NB4 (cell line): ENCODE measurements at regions not wholly inside any gene's neighbourhood (a gene's known extent, or its start where the extent isn't known, plus 50 kb on each side); places are given as distances from the start of the nearest gene placed in this dataset.

ENCODE experiments used
- MAX ChIP-seq: IDR thresholded peaks from 2 replicates; pipeline ENCODE4 v1.6.1; 2011; ENCODE audit warnings: low read depth, low read length
- MYC ChIP-seq: IDR thresholded peaks from 2 replicates; pipeline ENCODE4 v1.6.1; 2011; ENCODE audit warnings: low read depth, low read length
- POLR2A ChIP-seq: IDR thresholded peaks from 2 replicates; pipeline ENCODE4 v1.6.1; 2011; ENCODE audit warnings: mild to moderate bottlenecking; ENCODE audit not compliant: insufficient read length; ENCODE audit errors: extremely low read depth
- TF ChIP-seq, protein P1 (sequence below): IDR thresholded peaks from one replicate; pipeline ENCODE4 v1.5.1; 2012; ENCODE audit warnings: low read depth, low read length

DNA sequence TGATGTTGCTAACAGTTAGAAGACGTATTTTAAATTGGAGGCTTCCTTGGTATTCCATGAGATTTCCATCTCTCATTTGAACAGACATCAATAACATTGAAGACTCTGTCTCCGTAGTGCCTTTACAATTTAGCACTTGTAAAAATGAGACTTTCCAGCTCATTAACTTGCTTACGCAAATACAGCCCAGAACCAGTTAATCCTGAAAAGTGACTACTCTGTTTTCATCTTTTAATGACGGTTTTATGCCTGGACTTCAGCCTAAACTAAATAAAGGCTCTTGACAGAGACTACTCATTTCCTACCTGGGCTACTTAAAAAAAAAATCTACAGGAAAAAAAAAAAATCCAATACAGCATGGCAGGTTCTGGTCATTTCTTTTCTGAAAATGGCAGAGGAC lies 148.6 kb downstream of the LRATD1 start:
- TF ChIP-seq, protein P1, sequence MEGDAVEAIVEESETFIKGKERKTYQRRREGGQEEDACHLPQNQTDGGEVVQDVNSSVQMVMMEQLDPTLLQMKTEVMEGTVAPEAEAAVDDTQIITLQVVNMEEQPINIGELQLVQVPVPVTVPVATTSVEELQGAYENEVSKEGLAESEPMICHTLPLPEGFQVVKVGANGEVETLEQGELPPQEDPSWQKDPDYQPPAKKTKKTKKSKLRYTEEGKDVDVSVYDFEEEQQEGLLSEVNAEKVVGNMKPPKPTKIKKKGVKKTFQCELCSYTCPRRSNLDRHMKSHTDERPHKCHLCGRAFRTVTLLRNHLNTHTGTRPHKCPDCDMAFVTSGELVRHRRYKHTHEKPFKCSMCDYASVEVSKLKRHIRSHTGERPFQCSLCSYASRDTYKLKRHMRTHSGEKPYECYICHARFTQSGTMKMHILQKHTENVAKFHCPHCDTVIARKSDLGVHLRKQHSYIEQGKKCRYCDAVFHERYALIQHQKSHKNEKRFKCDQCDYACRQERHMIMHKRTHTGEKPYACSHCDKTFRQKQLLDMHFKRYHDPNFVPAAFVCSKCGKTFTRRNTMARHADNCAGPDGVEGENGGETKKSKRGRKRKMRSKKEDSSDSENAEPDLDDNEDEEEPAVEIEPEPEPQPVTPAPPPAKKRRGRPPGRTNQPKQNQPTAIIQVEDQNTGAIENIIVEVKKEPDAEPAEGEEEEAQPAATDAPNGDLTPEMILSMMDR, result no peak
- TF ChIP-seq MAX (no peak), POLR2A (no peak), MYC (no peak)
